ENCODE measurements at regions not wholly inside any gene's neighbourhood (a gene's known extent, or its start where the extent isn't known, plus 50 kb on each side); places are given as distances from the start of the nearest gene placed in this dataset.

DNA sequence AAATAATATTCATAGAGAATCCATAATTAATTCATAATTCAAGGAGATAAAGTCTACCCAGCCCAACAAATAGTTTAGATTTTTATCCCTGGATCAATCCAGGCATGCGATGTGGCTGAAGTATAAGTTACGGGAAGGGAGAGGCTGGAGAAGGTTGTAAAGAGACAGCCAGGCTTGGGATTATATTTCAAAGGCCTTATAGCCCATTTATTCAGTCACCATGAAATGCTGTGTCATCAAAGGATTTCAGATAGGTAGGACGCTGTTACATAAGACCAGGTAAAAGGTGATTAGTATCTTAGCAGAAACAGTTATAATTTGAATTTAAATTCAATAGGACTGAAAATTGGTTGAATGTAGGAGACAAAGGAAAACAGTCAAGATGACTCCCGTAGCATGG, 73.0 kb upstream of the NFKB1 start:
- intact Hi-C loops (cut with micrococcal nuclease; ENCODE audit: unreplicated experiment) (loop anchor here (10.0 kb wide), 1 partner anchor 667 kb away; the partner anchor contains the start of gene BDH2), in situ Hi-C loops (cut with HindIII; ENCODE audit: low pct_unique_long_range_greater_than_20kb, low sequenced_read_pairs) (no loop called here)
- H3K27me3 ChIP-seq (ENCODE audit: control insufficient read depth, insufficient read depth, low read length), result no peaks in the 10 kb centered on the region
- ATAC-seq, result no peak
- H3K4me3 ChIP-seq (ENCODE audit: low read depth in 2 of 2, low read length in 2 of 2), result no peak overlapping the region
- ChIA-PET CTCF (no interaction called here), POLR2A (no interaction called here)
- DNase-seq (ENCODE audit: low read depth, low spot score), result no peak
- peaks cover 3% of the 10 kb centered on the region; the same call in 1 of the 2 replicates for H3K36me3 ChIP-seq (ENCODE audit: control insufficient read depth, insufficient read depth, low read length)
- H3K27ac ChIP-seq (ENCODE audit: low read length), result no peak overlapping the region
- no peaks in the 10 kb centered on the region for H3K9me3 ChIP-seq (ENCODE audit: control insufficient read depth, insufficient read depth, low read depth, low read length)
- TF ChIP-seq TCF7L2 (IDR thresholded peaks at IDR 0.05; ENCODE audit: low read depth, low read length), result no peak
- TF ChIP-seq, protein P1, sequence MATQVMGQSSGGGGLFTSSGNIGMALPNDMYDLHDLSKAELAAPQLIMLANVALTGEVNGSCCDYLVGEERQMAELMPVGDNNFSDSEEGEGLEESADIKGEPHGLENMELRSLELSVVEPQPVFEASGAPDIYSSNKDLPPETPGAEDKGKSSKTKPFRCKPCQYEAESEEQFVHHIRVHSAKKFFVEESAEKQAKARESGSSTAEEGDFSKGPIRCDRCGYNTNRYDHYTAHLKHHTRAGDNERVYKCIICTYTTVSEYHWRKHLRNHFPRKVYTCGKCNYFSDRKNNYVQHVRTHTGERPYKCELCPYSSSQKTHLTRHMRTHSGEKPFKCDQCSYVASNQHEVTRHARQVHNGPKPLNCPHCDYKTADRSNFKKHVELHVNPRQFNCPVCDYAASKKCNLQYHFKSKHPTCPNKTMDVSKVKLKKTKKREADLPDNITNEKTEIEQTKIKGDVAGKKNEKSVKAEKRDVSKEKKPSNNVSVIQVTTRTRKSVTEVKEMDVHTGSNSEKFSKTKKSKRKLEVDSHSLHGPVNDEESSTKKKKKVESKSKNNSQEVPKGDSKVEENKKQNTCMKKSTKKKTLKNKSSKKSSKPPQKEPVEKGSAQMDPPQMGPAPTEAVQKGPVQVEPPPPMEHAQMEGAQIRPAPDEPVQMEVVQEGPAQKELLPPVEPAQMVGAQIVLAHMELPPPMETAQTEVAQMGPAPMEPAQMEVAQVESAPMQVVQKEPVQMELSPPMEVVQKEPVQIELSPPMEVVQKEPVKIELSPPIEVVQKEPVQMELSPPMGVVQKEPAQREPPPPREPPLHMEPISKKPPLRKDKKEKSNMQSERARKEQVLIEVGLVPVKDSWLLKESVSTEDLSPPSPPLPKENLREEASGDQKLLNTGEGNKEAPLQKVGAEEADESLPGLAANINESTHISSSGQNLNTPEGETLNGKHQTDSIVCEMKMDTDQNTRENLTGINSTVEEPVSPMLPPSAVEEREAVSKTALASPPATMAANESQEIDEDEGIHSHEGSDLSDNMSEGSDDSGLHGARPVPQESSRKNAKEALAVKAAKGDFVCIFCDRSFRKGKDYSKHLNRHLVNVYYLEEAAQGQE (IDR thresholded peaks at IDR 0.05; ENCODE audit: insufficient read depth in 1 of 2, low read depth in 2 of 2, low read length in 1 of 2), result no peak
- no peak for TF ChIP-seq POLR2AphosphoS5 (IDR thresholded peaks at IDR 0.05; ENCODE audit: low read depth, low read length)
- TF ChIP-seq, protein P2, sequence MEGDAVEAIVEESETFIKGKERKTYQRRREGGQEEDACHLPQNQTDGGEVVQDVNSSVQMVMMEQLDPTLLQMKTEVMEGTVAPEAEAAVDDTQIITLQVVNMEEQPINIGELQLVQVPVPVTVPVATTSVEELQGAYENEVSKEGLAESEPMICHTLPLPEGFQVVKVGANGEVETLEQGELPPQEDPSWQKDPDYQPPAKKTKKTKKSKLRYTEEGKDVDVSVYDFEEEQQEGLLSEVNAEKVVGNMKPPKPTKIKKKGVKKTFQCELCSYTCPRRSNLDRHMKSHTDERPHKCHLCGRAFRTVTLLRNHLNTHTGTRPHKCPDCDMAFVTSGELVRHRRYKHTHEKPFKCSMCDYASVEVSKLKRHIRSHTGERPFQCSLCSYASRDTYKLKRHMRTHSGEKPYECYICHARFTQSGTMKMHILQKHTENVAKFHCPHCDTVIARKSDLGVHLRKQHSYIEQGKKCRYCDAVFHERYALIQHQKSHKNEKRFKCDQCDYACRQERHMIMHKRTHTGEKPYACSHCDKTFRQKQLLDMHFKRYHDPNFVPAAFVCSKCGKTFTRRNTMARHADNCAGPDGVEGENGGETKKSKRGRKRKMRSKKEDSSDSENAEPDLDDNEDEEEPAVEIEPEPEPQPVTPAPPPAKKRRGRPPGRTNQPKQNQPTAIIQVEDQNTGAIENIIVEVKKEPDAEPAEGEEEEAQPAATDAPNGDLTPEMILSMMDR (IDR thresholded peaks at IDR 0.05), result no peak
- no peak for TF ChIP-seq SIN3A (IDR thresholded peaks at IDR 0.05; ENCODE audit: borderline replicate concordance, insufficient read depth, low read depth, low read length)
- H3K4me1 ChIP-seq (ENCODE audit: control insufficient read depth, insufficient read depth, low read length), result no peaks in the 10 kb centered on the region
- BruUV-seq (replicated peaks), result no TSS peak

DNA sequence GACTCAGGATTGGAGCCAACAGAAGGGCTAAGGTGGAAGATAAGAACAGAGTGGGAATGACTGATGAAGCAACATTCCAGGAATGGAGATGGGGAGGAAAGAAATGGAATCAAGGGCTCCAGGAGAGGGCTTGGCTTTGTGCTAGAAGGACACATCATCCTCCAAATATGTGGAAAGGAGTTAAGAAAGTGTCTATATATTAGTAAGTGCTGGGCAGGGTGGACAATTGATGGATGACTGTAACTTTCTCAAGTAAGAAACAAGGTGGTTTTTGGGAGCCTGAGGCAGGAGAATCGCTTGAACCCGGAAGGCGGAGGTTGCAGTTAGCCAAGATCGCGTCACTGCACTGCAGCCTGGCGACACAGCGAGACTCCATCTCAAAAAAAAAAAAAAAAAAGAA, 71.6 kb upstream of the NFKB1 start:
- no peaks in the 10 kb centered on the region for H3K4me1 ChIP-seq (ENCODE audit: control insufficient read depth, insufficient read depth, low read length)
- ChIA-PET POLR2A (no interaction called here), CTCF (no interaction called here)
- ATAC-seq, result no peak
- no peak overlapping the region for H3K27ac ChIP-seq (ENCODE audit: low read length)
- DNase-seq (ENCODE audit: low read depth, low spot score), result no peak
- in situ Hi-C loops (cut with HindIII; ENCODE audit: low pct_unique_long_range_greater_than_20kb, low sequenced_read_pairs) (no loop called here), intact Hi-C loops (cut with micrococcal nuclease; ENCODE audit: unreplicated experiment) (loop anchor here (10.0 kb wide), 1 partner anchor 665 kb away; the partner anchor contains the start of gene BDH2)
- BruUV-seq (replicated peaks), result no TSS peak
- TF ChIP-seq TCF7L2 (IDR thresholded peaks at IDR 0.05; ENCODE audit: low read depth, low read length), result no peak
- TF ChIP-seq POLR2AphosphoS5 (IDR thresholded peaks at IDR 0.05; ENCODE audit: low read depth, low read length), result no peak
- TF ChIP-seq, protein P2 (IDR thresholded peaks at IDR 0.05), result no peak
- no peak for TF ChIP-seq SIN3A (IDR thresholded peaks at IDR 0.05; ENCODE audit: borderline replicate concordance, insufficient read depth, low read depth, low read length)
- TF ChIP-seq, protein P1 (IDR thresholded peaks at IDR 0.05; ENCODE audit: insufficient read depth in 1 of 2, low read depth in 2 of 2, low read length in 1 of 2), result no peak
- H3K27me3 ChIP-seq (ENCODE audit: control insufficient read depth, insufficient read depth, low read length), result no peaks in the 10 kb centered on the region
- peaks cover 3% of the 10 kb centered on the region; the same call in 1 of the 2 replicates for H3K36me3 ChIP-seq (ENCODE audit: control insufficient read depth, insufficient read depth, low read length)
- H3K9me3 ChIP-seq (ENCODE audit: control insufficient read depth, insufficient read depth, low read depth, low read length), result no peaks in the 10 kb centered on the region
- no peak overlapping the region for H3K4me3 ChIP-seq (ENCODE audit: low read depth in 2 of 2, low read length in 2 of 2)
